HEK293 (cell line): ENCODE measurements at regions not wholly inside any gene's neighbourhood (a gene's known extent, or its start where the extent isn't known, plus 50 kb on each side); places are given as distances from the start of the nearest gene placed in this dataset.

Source experiments
- KLF10 ChIP-seq: fragments of 450-650 bp; IDR thresholded peaks from 2 replicates; pipeline ENCODE4 v1.5.1; 2018; ENCODE audit warnings: missing biosample characterization, mild to moderate bottlenecking, missing genetic modification characterization
- OVOL3 ChIP-seq: fragments of 450-650 bp; formaldehyde crosslinking; IDR thresholded peaks from 2 replicates; pipeline ENCODE4 v1.5.1; 2016; ENCODE audit warnings: missing biosample characterization, missing genetic modification characterization
- TF ChIP-seq, protein P1 (sequence below): fragments of 450-650 bp; formaldehyde crosslinking; IDR thresholded peaks from 2 replicates; pipeline ENCODE4 v1.5.1; 2016; ENCODE audit warnings: missing biosample characterization, missing genetic modification characterization
- TF ChIP-seq, protein P2 (sequence below): fragments of 450-650 bp; formaldehyde crosslinking; IDR thresholded peaks from 2 replicates; pipeline ENCODE4 v1.5.1; 2016; ENCODE audit warnings: missing biosample characterization, missing genetic modification characterization

DNA sequence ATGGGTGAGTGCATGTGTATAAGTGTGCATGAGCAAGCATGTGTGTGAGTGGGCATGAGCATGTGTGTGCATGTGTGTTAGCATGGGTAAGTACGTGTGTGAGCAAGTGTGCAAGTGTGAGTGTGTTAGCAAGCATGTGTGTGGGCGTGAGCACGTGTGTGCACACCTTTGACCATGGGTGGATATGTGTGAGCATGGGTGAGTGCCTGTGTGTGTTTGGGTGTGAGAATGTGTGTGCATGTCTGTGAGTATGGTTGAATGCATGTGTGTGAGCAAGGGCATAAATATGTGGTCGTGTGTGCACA lies 84.6 kb downstream of the DLL1 start:
- TF ChIP-seq, protein P1, sequence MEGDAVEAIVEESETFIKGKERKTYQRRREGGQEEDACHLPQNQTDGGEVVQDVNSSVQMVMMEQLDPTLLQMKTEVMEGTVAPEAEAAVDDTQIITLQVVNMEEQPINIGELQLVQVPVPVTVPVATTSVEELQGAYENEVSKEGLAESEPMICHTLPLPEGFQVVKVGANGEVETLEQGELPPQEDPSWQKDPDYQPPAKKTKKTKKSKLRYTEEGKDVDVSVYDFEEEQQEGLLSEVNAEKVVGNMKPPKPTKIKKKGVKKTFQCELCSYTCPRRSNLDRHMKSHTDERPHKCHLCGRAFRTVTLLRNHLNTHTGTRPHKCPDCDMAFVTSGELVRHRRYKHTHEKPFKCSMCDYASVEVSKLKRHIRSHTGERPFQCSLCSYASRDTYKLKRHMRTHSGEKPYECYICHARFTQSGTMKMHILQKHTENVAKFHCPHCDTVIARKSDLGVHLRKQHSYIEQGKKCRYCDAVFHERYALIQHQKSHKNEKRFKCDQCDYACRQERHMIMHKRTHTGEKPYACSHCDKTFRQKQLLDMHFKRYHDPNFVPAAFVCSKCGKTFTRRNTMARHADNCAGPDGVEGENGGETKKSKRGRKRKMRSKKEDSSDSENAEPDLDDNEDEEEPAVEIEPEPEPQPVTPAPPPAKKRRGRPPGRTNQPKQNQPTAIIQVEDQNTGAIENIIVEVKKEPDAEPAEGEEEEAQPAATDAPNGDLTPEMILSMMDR: no peak
- TF ChIP-seq, protein P2, sequence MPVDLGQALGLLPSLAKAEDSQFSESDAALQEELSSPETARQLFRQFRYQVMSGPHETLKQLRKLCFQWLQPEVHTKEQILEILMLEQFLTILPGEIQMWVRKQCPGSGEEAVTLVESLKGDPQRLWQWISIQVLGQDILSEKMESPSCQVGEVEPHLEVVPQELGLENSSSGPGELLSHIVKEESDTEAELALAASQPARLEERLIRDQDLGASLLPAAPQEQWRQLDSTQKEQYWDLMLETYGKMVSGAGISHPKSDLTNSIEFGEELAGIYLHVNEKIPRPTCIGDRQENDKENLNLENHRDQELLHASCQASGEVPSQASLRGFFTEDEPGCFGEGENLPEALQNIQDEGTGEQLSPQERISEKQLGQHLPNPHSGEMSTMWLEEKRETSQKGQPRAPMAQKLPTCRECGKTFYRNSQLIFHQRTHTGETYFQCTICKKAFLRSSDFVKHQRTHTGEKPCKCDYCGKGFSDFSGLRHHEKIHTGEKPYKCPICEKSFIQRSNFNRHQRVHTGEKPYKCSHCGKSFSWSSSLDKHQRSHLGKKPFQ (tag by site-specific recombination): no peak
- TF ChIP-seq KLF10 (tag by site-specific recombination): no peak
- TF ChIP-seq OVOL3: no peak
